Right hindlimb (tissue), 1 donor: ENCODE measurements at regions not wholly inside any gene's neighbourhood (a gene's known extent, or its start where the extent isn't known, plus 50 kb on each side); places are given as distances from the start of the nearest gene placed in this dataset.

ENCODE experiments used
- DNase-seq: peaks from one replicate; pipeline ENCODE4 v3.0.0-alpha.2; 2018

DNA sequence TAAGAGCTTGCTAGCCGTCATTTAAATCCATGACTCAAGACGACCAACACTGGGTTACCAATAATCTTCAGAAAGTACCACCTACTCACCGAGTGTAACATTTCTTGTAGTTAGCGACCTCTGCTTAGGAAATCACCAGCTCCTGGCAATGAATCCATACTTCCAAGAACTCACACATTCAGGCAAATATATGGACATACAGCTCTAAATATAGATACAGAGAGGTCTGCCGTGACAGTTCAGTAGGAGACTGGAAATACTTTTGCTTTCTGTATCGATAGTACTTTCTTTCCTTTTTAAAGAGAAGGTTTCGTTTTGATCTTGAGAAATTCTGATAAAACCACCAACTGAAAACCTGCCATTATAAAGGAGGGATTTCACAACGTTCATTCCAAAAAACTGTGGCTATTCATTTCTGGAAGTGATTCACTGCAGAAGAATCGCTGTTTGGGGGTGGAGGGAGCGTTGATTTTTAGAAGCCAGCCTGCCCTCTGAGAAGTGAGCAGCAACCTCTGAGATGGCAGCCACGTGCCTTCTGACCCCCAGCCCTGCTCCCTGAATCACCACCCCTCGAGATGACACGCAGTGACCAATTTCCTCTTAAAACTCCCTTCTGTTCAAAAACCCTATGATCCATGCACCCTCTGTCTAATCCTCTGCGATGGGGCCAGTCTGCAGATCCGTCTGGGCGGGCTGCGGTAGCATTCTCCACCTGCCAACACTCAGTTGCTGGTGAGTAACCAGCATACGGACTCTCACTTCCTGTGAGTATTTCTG lies 179.0 kb upstream of the KLF14 start:
- DNase-seq = peak; percentile 74

- no peak for DNase-seq
Observed at GRCh38 chr7:130913639-130914553, 179.9 kb upstream of the KLF14 start.

DNA sequence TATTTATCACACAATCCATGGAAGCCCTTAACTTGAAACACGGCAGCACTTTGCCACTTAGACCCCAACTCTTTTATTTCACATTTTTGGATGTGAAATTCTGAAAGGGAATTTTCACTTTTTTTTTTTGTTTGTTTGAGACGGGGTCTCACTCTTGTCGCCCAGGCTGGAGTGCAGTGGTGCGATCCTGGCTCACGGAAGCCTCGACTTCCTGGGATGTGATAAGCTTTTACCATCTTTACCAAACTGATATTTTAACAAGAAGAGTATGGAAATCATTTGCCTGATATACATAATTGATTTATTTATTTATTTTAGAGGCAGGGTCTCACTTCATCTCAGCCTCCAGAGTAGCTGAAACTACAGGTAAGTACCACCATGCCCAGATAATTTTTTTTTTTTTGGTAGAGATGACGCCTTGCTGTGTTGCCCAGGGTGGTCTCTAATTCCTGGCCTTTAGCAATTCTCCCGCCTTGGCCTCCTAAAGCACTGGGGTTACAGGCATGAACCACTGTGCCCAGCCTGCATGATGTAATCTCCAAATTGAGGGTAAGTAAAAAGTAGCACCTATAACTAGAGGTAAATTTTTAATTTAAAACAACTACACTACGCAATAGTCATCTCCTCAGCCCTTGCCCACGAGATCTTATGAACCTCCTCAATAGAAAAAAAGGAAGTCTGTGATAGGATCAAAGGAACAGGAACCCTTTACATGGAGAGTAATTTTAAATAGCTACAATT lies 180.7 kb upstream of the KLF14 start:
- no peak for DNase-seq

DNA sequence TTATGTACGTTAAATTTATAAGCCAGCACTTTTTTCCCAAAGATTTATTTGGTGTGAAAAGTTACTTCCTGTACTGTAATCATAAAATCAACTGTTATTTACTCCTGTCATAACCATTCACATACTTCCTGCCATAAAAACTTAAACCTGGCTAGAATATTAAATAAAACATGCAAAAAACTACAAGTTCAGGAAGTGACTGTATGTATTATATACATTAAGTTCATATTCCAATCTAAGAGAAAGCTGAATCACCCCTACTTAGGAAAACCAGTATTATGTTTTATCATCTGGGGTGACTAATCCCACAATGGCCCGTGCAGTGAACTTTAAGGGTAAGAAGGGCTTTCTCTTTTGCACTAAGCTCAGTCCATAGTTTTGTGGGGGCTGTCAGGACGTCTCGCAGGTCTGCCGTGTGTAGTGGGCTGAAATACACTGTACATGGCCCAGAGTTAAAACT lies 183.7 kb upstream of the KLF14 start:
- DNase-seq = no peak

- DNase-seq = no peak
Observed at GRCh38 chr7:130918129-130919052, 184.4 kb upstream of the KLF14 start.

- DNase-seq = no peak
Observed at GRCh38 chr7:130919316-130920103, 185.5 kb upstream of the KLF14 start.

GRCh38 chr7:130920122-130920521 lies 186.1 kb upstream of the KLF14 start:
- DNase-seq = no peak

DNA sequence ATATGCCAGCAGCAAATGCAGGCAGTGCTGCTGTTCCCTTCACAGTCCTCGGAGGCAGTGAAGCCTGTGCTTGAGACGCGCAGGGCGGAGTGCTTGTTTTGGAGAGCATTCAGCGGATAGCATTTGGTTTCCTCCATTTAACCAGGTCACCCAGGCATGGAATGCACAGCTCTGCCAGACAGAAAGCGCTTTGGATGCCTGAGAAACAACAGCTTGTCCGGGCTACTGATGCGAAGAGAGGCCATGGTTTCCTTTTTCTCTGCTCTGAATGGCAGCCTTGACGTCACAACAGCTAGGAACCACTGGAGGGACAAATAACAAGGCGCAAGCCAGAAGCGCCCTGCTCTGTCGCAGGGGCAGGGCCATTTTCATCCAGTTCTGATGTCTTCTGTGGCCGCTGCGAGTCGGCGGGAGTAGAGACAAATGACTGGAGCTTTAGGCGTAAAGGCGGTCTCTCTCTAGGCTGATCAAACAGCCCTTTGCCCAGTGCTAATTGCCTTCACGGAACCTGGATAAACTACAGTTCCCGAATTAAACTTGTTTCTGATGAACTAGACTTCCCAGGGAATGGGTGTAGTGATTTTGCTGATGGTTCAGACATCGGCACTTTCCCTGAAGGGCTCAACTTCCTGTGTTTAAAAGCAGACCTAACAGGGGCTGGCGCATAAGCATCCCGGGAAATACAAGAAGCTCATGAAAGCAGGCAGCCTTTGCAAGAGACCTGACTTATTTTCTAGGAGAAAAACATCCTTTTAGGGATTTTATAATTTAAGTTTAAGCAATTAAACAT lies 187.6 kb upstream of the KLF14 start:
- peak; percentile 76 for DNase-seq

DNA sequence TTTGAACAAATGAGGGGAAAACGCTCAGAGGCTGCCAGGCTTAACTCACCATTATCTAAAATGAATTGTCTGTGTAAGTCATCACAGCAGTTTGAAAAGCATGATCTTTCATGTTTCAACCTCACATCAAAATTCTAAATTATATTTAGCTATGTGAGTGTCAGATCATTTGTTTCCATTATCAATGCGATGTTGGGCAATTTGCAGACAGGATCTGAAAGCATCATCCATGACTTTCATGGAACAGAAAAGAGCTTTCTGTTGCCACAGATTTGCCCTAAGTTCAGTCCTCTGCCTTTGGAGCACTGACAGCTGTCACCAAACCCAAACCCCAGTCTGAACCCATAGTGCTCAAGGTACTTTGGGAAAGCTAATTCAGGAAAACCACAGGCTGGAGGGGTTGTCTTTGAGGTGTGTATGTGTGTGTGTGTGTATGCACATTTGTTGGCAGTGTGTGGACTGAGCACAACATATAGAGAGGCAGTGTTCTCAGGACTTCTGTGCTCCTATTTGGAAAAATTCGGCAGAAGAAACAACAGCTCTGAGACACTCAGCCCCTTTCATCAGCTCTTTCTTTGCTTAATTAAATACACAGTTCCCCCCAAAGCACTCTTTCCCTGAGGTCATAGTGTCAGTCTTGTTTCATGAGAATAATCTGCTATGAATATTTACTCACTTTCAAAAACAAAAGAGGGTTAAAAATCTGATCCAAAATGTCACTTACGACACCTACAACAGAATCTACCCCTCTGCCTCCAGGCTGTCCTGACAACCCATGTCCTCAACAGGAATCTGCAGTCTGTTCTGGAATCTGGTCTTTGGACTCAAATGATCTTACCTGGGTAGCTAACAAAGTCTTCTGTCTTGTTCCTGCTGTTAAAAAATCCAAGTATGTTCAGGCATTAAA lies 188.5 kb upstream of the KLF14 start:
- DNase-seq = no peak

DNA sequence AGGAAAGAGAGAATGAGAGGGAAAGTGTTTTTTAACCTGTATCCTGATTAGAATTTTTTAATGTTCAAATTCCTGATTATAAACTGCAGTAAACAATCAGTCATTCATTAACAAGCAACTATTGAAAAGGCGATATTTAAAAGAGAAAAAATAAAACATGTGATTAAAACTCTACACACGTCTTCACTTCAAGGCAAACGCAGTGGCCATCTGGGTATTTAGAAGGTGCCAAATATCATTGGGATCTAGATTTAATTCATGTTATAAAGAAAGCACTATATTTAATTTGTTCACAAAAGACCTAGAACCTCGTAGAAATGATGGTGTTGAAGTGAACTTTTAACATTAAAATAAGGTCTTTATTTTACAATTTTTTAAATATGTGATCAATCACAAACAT lies 189.4 kb upstream of the KLF14 start:
- no peak for DNase-seq

GRCh38 chr7:130923930-130924329 lies 189.9 kb upstream of the KLF14 start:
- no peak for DNase-seq

- no peak for DNase-seq
Observed at GRCh38 chr7:130925136-130925794, 191.3 kb upstream of the KLF14 start.

- no peak for DNase-seq
Observed at GRCh38 chr7:130926001-130926691, 192.1 kb upstream of the KLF14 start.

GRCh38 chr7:130927062-130927461 lies 193.1 kb upstream of the KLF14 start:
- no peak for DNase-seq

DNA sequence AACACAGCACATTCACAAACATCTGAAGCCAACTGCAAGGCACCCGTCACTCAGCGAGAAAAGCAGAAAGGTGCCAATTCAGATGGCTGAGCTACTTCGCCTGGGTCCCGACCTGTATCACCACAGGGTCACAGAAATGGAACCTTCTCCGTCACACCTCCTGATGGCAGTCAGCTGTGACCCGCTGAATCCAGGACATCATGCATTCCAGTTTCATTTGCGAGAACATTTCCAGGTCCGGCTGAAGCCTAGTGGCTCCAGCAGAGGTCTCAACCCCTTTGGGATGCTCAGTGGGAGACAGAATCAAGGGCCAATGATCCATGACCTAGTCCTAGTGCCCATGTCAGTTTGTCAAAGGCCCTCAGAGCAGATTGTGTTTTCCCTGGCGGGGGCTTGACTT lies 193.6 kb upstream of the KLF14 start:
- DNase-seq = no peak

- no peak for DNase-seq
Observed at GRCh38 chr7:130929896-130930659, 196.1 kb upstream of the KLF14 start.

GRCh38 chr7:130930681-130931080 lies 196.7 kb upstream of the KLF14 start:
- no peak for DNase-seq
